Caco-2 (cell line): ENCODE measurements at regions not wholly inside any gene's neighbourhood (a gene's known extent, or its start where the extent isn't known, plus 50 kb on each side); places are given as distances from the start of the nearest gene placed in this dataset.

Experiments used
- BruUV-seq: library from RNA; stranded (reverse); fragments of 400-500 nt; replicated peaks from 2 replicates; lab custom pipeline; 2021; lab: Mats Ljungman, UMichigan
- CTCF ChIA-PET: fragments of 300-600 bp; sonication (Branson Sonifier 250); formaldehyde crosslinking; loops from one replicate; lab custom pipeline; 2022; ENCODE audit warnings: antibody characterized with exemption; lab: Charles Lee
- POLR2A ChIA-PET: fragments of 300-600 bp; sonication (Branson Sonifier 250); formaldehyde crosslinking; loops from one replicate; lab custom pipeline; 2022; ENCODE audit warnings: antibody characterized with exemption; lab: Charles Lee
- DNase-seq, 2 experiments: peaks; one replicate each; pipeline versions ENCODE4 v3.0.0 to v3.0.0-alpha.2; 2020 to 2022
- H3K27me3 ChIP-seq: replicated peaks from 2 replicates; pipeline ENCODE4 v1.6.0; 2011; ENCODE audit warnings: low read length; ENCODE audit not compliant: control insufficient read depth, insufficient read depth
- H3K36me3 ChIP-seq: 2 replicates; pipeline ENCODE4 v1.5.1; 2011; ENCODE audit warnings: low read length; ENCODE audit not compliant: control insufficient read depth, insufficient read depth
- H3K4me1 ChIP-seq: fragments of 250-450 bp; sonication (Bioruptor Pico); 2 replicates; pipeline ENCODE4 v1.5.1; 2020; ENCODE audit warnings: mild to moderate bottlenecking
- H3K4me3 ChIP-seq: 2 replicates; pipeline ENCODE4 v1.5.1; 2011; ENCODE audit warnings: low read depth, mild to moderate bottlenecking, control low read depth, low read length
- H3K9me3 ChIP-seq: fragments of 250-450 bp; sonication (Bioruptor Pico); 2 replicates; pipeline ENCODE4 v1.5.1; 2020; ENCODE audit warnings: mild to moderate bottlenecking, moderate library complexity
- H3K27ac Mint-ChIP-seq: one replicate; pipeline ENCODE4 v1.8.0; 2022; ENCODE audit warnings: mixed read lengths; ENCODE audit not compliant: unreplicated experiment
- H3K27me3 Mint-ChIP-seq: one replicate; pipeline ENCODE4 v1.8.0; 2022; ENCODE audit warnings: mixed read lengths; ENCODE audit not compliant: insufficient read depth, unreplicated experiment
- H3K36me3 Mint-ChIP-seq: one replicate; pipeline ENCODE4 v1.8.0; 2022; ENCODE audit warnings: mild to moderate bottlenecking, mixed read lengths; ENCODE audit not compliant: insufficient read depth, unreplicated experiment
- H3K4me1 Mint-ChIP-seq: one replicate; pipeline ENCODE4 v1.8.0; 2022; ENCODE audit warnings: low read depth, mixed read lengths; ENCODE audit not compliant: unreplicated experiment
- H3K4me3 Mint-ChIP-seq: one replicate; pipeline ENCODE4 v1.8.0; 2022; ENCODE audit warnings: mild to moderate bottlenecking, moderate library complexity, mixed read lengths; ENCODE audit not compliant: unreplicated experiment
- H3K9me3 Mint-ChIP-seq: one replicate; pipeline ENCODE4 v1.8.0; 2022; ENCODE audit warnings: mixed read lengths; ENCODE audit not compliant: unreplicated experiment
- CTCF ChIP-seq, 2 experiments: fragments of 200-600 bp in 1 of 2; IDR thresholded peaks; 1 replicate in 1 of 2; 2 replicates in 1 of 2; pipeline versions ENCODE4 v1.5.1 to v1.8.0; 2011 to 2022; ENCODE audit warnings: antibody characterized with exemption in 1 of 2, control low read depth in 1 of 2, inconsistent platforms in 1 of 2, low read depth in 1 of 2, low read length in 1 of 2, mild to moderate bottlenecking in 1 of 2, moderate library complexity in 1 of 2; ENCODE audit not compliant: insufficient read depth in 1 of 2, severe bottlenecking in 1 of 2, unreplicated experiment in 1 of 2
- intact Hi-C: fragments of 100-400 bp; cut with micrococcal nuclease; formaldehyde crosslinking; loops from one replicate; pipeline ENCODE4 v1.10.0; 2022; ENCODE audit not compliant: unreplicated experiment

- Mint-ChIP-seq H3K36me3 (no peaks in the 10 kb centered on the region), H3K27me3 (no peaks in the 10 kb centered on the region), H3K9me3 (peaks cover 11% of the 10 kb centered on the region), H3K27ac (no peak overlapping the region), H3K4me1 (no peaks in the 10 kb centered on the region), H3K4me3 (no peak overlapping the region)
- intact Hi-C loops, result no loop called here
- no peaks in the 10 kb centered on the region for H3K36me3 ChIP-seq
- H3K27me3 ChIP-seq, result no peaks in the 10 kb centered on the region
- DNase-seq, result no peak
- POLR2A ChIA-PET, result no interaction called here
- no TSS peak for BruUV-seq
- CTCF ChIA-PET, result no interaction called here
- H3K9me3 ChIP-seq, result no peaks in the 10 kb centered on the region; the same call in 1 of the 2 replicates
- peaks cover 3% of the 10 kb centered on the region; the same call in 1 of the 2 replicates for H3K4me1 ChIP-seq
- no peak overlapping the region for H3K4me3 ChIP-seq
- no peak for TF ChIP-seq CTCF (IDR thresholded peaks at IDR 0.05; ENCODE audit: insufficient read depth in 1 of 2, low read depth in 1 of 2, low read length in 1 of 2, severe bottlenecking in 1 of 2, unreplicated experiment in 1 of 2)
These were observed 338.6 kb downstream of the FGF9 start for GRCh38 chr13:22009500-22009899.

- CTCF ChIA-PET, result no interaction called here
- Mint-ChIP-seq H3K9me3 (peaks cover 11% of the 10 kb centered on the region), H3K27me3 (no peaks in the 10 kb centered on the region), H3K4me3 (no peak overlapping the region), H3K4me1 (no peaks in the 10 kb centered on the region), H3K36me3 (no peaks in the 10 kb centered on the region), H3K27ac (no peak overlapping the region)
- intact Hi-C loops, result no loop called here
- Histone ChIP-seq H3K4me1 (peaks cover 3% of the 10 kb centered on the region; the same call in 1 of the 2 replicates), H3K4me3 (no peak overlapping the region), H3K27me3 (no peaks in the 10 kb centered on the region), H3K9me3 (no peaks in the 10 kb centered on the region; the same call in 1 of the 2 replicates), H3K36me3 (no peaks in the 10 kb centered on the region)
- no TSS peak for BruUV-seq
- no peak for TF ChIP-seq CTCF (IDR thresholded peaks at IDR 0.05; ENCODE audit: insufficient read depth in 1 of 2, low read depth in 1 of 2, low read length in 1 of 2, severe bottlenecking in 1 of 2, unreplicated experiment in 1 of 2)
- POLR2A ChIA-PET, result no interaction called here
- DNase-seq, result no peak
These were observed 339.1 kb downstream of the FGF9 start for GRCh38 chr13:22009937-22010336.

- H3K4me3 Mint-ChIP-seq, result no peak overlapping the region
- BruUV-seq, result no TSS peak
- no peak overlapping the region for H3K27ac Mint-ChIP-seq
- no peak for DNase-seq
- Histone ChIP-seq H3K9me3 (no peaks in the 10 kb centered on the region), H3K4me1 (peaks cover 3% of the 10 kb centered on the region; the same call in 1 of the 2 replicates), H3K36me3 (no peaks in the 10 kb centered on the region), H3K27me3 (no peaks in the 10 kb centered on the region), H3K4me3 (no peak overlapping the region)
- H3K4me1 Mint-ChIP-seq, result no peaks in the 10 kb centered on the region
- intact Hi-C loops, result no loop called here
- peaks cover 9% of the 10 kb centered on the region for H3K9me3 Mint-ChIP-seq
- no peaks in the 10 kb centered on the region for H3K36me3 Mint-ChIP-seq
- no peaks in the 10 kb centered on the region for H3K27me3 Mint-ChIP-seq
- POLR2A ChIA-PET, result no interaction called here
- TF ChIP-seq CTCF (IDR thresholded peaks at IDR 0.05; ENCODE audit: insufficient read depth in 1 of 2, low read depth in 1 of 2, low read length in 1 of 2, severe bottlenecking in 1 of 2, unreplicated experiment in 1 of 2), result no peak
- CTCF ChIA-PET, result no interaction called here
These were observed 341.8 kb downstream of the FGF9 start for GRCh38 chr13:22012686-22013085.
